HepG2 (cell line): ENCODE measurements at regions not wholly inside any gene's neighbourhood (a gene's known extent, or its start where the extent isn't known, plus 50 kb on each side); places are given as distances from the start of the nearest gene placed in this dataset.

ENCODE experiments used
- BORCS8-MEF2B ChIP-seq: sonication (generic); formaldehyde crosslinking; IDR thresholded peaks from 2 replicates; pipeline ENCODE4 v1.8.0; 2022; ENCODE audit warnings: mild to moderate bottlenecking, missing genetic modification reagents
- CBFB ChIP-seq: sonication (generic); formaldehyde crosslinking; IDR thresholded peaks from 2 replicates; pipeline ENCODE4 v1.4.0; 2020; ENCODE audit warnings: missing genetic modification reagents
- EHMT2 ChIP-seq: fragments of 200-600 bp; sonication (generic); IDR thresholded peaks from 2 replicates; pipeline ENCODE4 v1.7.0; 2017; ENCODE audit warnings: antibody characterized with exemption, low read depth, low read length, borderline replicate concordance
- GATA4 ChIP-seq: sonication (generic); IDR thresholded peaks from 2 replicates; pipeline ENCODE4 v1.6.1; 2016; ENCODE audit warnings: antibody characterized with exemption, low read depth, borderline replicate concordance
- KDM2A ChIP-seq: sonication (generic); formaldehyde crosslinking; IDR thresholded peaks from 2 replicates; pipeline ENCODE4 v1.4.0; 2020; ENCODE audit warnings: low read depth, missing genetic modification reagents, borderline replicate concordance
- KLF16 ChIP-seq, 2 experiments: sonication (generic) in 1 of 2; formaldehyde crosslinking in 1 of 2; IDR thresholded peaks; 2 replicates each; pipeline versions ENCODE4 v1.6.1 to v1.8.0; 2016 to 2023; ENCODE audit warnings: missing genetic modification reagents in 2 of 2, missing compliant biosample characterization in 1 of 2
- LRRFIP1 ChIP-seq: sonication (generic); formaldehyde crosslinking; conservative IDR thresholded peaks from 2 replicates; pipeline ENCODE4 v1.4.0; 2020; ENCODE audit warnings: missing genetic modification reagents
- NCOA1 ChIP-seq: sonication (generic); formaldehyde crosslinking; IDR thresholded peaks from 2 replicates; pipeline ENCODE4 v1.9.0; 2021; ENCODE audit warnings: missing genetic modification reagents
- RAD21 ChIP-seq: fragments of 450-650 bp; formaldehyde crosslinking; IDR thresholded peaks from 2 replicates; pipeline ENCODE4 v1.5.0; 2020; ENCODE audit warnings: mild to moderate bottlenecking
- RFX5 ChIP-seq: IDR thresholded peaks from 2 replicates; pipeline ENCODE4 v1.6.1; 2011; ENCODE audit warnings: low read depth, low read length, improper control_type of control experiment
- RNF2 ChIP-seq: fragments of 450-650 bp; conservative IDR thresholded peaks from 2 replicates; pipeline ENCODE4 v1.6.1; 2016; ENCODE audit warnings: low read depth
- RXRB ChIP-seq: IDR thresholded peaks from 2 replicates; pipeline ENCODE4 v1.6.1; 2016; ENCODE audit warnings: borderline replicate concordance, missing genetic modification reagents, missing compliant biosample characterization
- SMAD3 ChIP-seq: sonication (generic); formaldehyde crosslinking; IDR thresholded peaks from 2 replicates; pipeline ENCODE4 v1.4.0; 2020; ENCODE audit warnings: missing genetic modification reagents
- SRSF1 ChIP-seq: fragments of 200-400 bp; formaldehyde crosslinking; optimal IDR thresholded peaks from 2 replicates; pipeline ENCODE3; 2017; ENCODE audit warnings: mild to moderate bottlenecking, low read depth, low read length, moderate library complexity
- SRY ChIP-seq: sonication (generic); formaldehyde crosslinking; IDR thresholded peaks from 2 replicates; pipeline ENCODE4 v1.8.0; 2022; ENCODE audit warnings: mild to moderate bottlenecking, missing genetic modification reagents
- U2AF2 ChIP-seq: fragments of 200-400 bp; formaldehyde crosslinking; IDR thresholded peaks from 2 replicates; pipeline ENCODE4 v1.6.1; 2017; ENCODE audit warnings: low read depth, mild to moderate bottlenecking, low read length
- ZBTB25 ChIP-seq: IDR thresholded peaks from 2 replicates; pipeline ENCODE4 v1.6.1; 2018; ENCODE audit warnings: missing genetic modification reagents
- ZNF10 ChIP-seq: sonication (generic); formaldehyde crosslinking; IDR thresholded peaks from 2 replicates; pipeline ENCODE4 v1.4.0; 2020; ENCODE audit warnings: mild to moderate bottlenecking, low read depth, missing genetic modification reagents, borderline replicate concordance
- ZNF329 ChIP-seq: sonication (generic); formaldehyde crosslinking; IDR thresholded peaks from 2 replicates; pipeline ENCODE4 v1.9.0; 2021; ENCODE audit warnings: low read depth, mild to moderate bottlenecking, missing genetic modification reagents
- ZNF354B ChIP-seq: sonication (generic); formaldehyde crosslinking; IDR thresholded peaks from 2 replicates; pipeline ENCODE4 v1.8.0; 2022; ENCODE audit warnings: mild to moderate bottlenecking, missing genetic modification reagents
- ZNF616 ChIP-seq: sonication (generic); formaldehyde crosslinking; IDR thresholded peaks from 2 replicates; pipeline ENCODE4 v1.5.0; 2020; ENCODE audit warnings: low read depth, mild to moderate bottlenecking, missing genetic modification reagents
- ZNF652 ChIP-seq: IDR thresholded peaks from 2 replicates; pipeline ENCODE4 v1.6.1; 2016; ENCODE audit warnings: low read depth, borderline replicate concordance
- ZNF784 ChIP-seq: sonication (generic); formaldehyde crosslinking; IDR thresholded peaks from 2 replicates; pipeline ENCODE4 v1.5.1; 2020; ENCODE audit warnings: missing genetic modification reagents, mild to moderate bottlenecking, borderline replicate concordance
- ZNF878 ChIP-seq: sonication (generic); formaldehyde crosslinking; IDR thresholded peaks from 2 replicates; pipeline ENCODE4 v1.8.1; 2023; ENCODE audit warnings: mild to moderate bottlenecking, missing genetic modification reagents, moderate library complexity
- TF ChIP-seq, protein P1 (sequence below): sonication (generic); formaldehyde crosslinking; IDR thresholded peaks from 2 replicates; pipeline ENCODE4 v1.5.0; 2020; ENCODE audit warnings: missing genetic modification reagents

- no peak for TF ChIP-seq ZNF10 (CRISPR knock-in tag)
- TF ChIP-seq SMAD3, result peak; percentile 75; the same call in 1 of the 2 replicates
- no peak for TF ChIP-seq RFX5
- no peak for TF ChIP-seq ZNF784
- TF ChIP-seq EHMT2, result no peak
- TF ChIP-seq ZNF329 (CRISPR knock-in tag), result 0 out of 2 replicates have a peak, but pooled peaks have one; percentile 79
- no peak for TF ChIP-seq NCOA1 (CRISPR knock-in tag)
- 0 out of 2 replicates have a peak, but pooled peaks have one; percentile 35 for TF ChIP-seq ZNF616 (CRISPR knock-in tag)
- TF ChIP-seq ZNF878 (CRISPR knock-in tag), result peak; percentile 86
- no peak for TF ChIP-seq SRSF1
- TF ChIP-seq U2AF2, result no peak
- TF ChIP-seq RXRB (CRISPR knock-in tag), result peak; percentile 88
- TF ChIP-seq BORCS8-MEF2B (CRISPR knock-in tag), result peak; percentile 70; the same call in 1 of the 2 replicates
- TF ChIP-seq, protein P1, sequence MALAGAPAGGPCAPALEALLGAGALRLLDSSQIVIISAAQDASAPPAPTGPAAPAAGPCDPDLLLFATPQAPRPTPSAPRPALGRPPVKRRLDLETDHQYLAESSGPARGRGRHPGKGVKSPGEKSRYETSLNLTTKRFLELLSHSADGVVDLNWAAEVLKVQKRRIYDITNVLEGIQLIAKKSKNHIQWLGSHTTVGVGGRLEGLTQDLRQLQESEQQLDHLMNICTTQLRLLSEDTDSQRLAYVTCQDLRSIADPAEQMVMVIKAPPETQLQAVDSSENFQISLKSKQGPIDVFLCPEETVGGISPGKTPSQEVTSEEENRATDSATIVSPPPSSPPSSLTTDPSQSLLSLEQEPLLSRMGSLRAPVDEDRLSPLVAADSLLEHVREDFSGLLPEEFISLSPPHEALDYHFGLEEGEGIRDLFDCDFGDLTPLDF (CRISPR knock-in tag), result no peak
- TF ChIP-seq ZBTB25 (CRISPR knock-in tag), result peak; percentile 90
- peak in 1 of 2 experiments; percentile 85; a peak in 2 of 4 replicates for TF ChIP-seq KLF16 (CRISPR knock-in tag; IDR thresholded peaks at IDR 0.05)
- peak; percentile 43 for TF ChIP-seq RAD21
- TF ChIP-seq GATA4, result no peak
- no peak; the same call in 1 of the 2 replicates for TF ChIP-seq ZNF652
- TF ChIP-seq LRRFIP1 (CRISPR knock-in tag), result no peak
- no peak; the same call in 1 of the 2 replicates for TF ChIP-seq SRY (CRISPR knock-in tag)
- no peak for TF ChIP-seq CBFB (CRISPR knock-in tag)
- peak; percentile 43; the same call in 1 of the 2 replicates for TF ChIP-seq KDM2A
- TF ChIP-seq RNF2, result no peak
- TF ChIP-seq ZNF354B (CRISPR knock-in tag), result 0 out of 2 replicates have a peak, but pooled peaks have one; percentile 59
Observed at GRCh38 chr2:111246620-111247061, 125.9 kb downstream of the BCL2L11 start (continued).
